Activated CD4-positive, alpha-beta T cell treated with anti-CD3 and anti-CD28 coated beads, Interleukin-2, amount 50 U/mL, for 4 hours (primary cell): ENCODE measurements at regions not wholly inside any gene's neighbourhood (a gene's known extent, or its start where the extent isn't known, plus 50 kb on each side); places are given as distances from the start of the nearest gene placed in this dataset.
"Not testable (repeated sequence)": the region's sequence is repeated elsewhere in the genome, so short reads cannot be mapped to it uniquely, and the experiment has no call there.

Source experiments
- DNase-seq, 2 experiments: peaks; one replicate each; pipeline ENCODE4 v3.0.0-alpha.2; 2020

DNA sequence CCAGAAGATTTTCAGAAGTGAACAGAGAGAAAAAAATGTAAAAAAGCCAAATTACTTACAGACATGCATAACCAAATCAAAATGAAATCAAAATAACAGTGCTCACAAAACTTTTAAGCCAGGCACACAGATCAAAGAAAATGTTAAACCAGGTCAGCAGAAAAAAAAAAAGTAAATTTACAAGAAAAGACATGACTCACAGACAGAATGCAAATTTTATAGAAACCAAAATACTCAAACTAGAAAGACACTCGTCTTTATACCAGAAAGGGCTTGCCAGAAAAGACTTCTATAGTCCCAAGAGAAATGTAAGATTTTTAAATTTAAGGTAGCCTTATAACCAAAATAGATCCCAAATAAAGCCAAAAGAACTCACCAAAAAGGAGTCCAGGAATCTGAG, 86.5 kb upstream of the COG2 start:
- DNase-seq = no peak

DNA sequence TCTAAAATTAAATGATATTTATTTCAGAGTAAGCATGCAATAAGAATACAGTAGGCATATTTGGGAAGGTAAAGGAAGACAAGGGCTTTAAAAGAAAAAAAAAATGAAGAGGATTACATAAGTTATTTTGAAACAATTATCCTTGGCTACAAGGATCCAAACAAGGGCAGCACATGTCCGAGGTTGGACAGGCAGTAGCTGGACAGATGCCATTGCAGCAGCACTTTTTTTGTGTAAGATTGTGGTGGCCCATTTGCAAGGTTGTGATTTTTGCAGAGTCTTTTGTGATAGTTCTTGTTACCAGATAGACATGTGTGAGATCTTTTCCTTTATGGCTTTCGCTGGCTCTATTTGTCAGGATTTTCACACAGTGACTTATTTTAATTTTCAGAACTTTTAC, 89.4 kb upstream of the COG2 start:
- no peak for DNase-seq

DNA sequence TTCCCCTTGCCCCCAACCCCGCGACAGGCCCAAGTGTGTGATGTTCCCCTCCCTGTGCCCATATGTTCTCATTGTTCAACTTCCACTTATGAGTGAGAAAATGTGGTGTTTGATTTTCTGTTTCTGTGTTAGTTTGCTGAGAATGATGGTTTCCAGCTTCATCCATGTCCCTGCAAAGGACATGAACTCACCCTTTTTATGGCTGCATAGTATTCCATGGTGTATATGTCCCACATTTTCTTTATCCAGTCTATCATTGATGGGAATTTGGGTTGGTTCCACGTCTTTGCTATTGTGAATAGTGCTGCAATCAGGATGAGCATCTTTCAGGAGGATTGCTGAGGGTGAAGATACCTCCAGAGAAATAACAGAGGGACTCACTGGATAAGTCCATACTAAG, 91.3 kb upstream of the COG2 start:
- DNase-seq = not testable (repeated sequence)

DNA sequence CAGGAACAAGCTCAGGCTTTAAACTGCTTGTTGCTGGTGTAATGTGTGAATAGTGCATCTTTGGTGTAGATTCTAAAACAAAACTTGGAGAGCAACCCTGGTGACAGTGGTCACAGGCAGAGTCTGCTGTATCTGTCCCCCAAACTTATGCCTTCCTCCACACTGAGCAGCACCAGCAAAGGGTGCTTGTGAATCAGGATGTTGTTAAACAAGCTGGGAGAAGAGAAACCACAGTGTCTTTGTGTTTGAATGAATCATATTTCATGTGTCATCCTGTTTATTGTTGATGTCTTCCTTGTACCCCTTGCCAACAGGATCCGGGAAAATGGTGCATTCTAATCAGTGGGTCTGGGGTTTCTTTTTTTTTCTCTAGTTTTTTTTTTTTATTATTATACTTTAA, 91.9 kb upstream of the COG2 start:
- no peak for DNase-seq

DNA sequence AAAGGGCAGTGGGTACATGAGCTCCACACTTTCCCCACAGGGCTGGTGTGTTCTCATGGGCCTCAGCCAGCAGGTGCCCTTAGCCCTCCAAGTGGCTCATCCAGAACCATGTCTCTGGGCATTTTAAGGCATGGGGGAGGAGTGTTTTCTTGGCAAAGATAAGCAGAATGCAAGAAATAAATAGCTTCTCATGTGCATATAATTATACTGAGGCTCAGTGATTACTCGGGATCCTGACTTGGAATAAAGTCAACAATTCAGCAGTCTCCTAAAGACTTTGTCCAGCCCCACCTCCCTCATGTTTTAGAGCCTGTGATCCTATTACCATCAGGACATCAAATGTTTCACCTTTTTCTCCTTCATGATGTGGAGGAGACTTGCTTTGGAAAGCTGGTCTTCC, 92.7 kb upstream of the COG2 start:
- DNase-seq = no peak

DNA sequence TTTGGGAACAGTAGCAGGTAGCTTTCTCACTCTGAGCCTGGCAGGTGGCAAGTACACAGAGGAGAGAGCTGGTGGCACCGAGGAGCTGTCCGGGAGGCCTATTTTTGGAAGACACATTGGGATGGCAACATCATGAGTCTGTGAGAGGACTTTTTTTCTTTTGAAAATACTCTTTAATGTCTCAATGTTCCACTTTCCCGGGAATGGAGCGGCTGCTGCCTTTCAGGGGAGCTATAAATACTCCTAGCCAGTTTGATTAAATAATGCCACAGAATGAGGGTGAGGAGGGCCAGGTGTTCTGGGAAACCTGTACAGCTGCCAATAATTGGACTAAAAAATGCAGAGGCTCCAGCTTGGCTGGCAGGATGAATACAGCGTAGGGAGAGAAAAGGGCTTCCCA, 93.3 kb upstream of the COG2 start:
- DNase-seq = no peak

DNA sequence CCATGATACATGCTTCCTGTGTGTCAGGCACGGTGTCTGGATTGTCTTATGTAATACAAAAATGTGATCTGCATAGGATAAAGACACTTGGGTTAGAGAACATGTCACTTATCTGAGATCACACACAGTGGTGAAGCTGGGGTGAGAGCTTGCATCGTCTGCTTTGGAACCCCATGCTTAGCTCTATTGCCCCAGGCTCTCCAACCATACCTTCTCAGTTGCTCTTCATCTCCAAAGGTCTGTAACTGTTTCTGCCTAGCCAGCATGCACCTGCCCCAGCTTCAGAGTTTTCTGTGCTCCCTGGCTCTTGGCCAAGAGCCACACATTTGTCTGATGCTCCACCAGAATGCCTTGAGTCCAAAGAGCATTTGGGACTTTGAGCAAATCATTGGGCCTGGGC, 93.9 kb upstream of the COG2 start:
- DNase-seq = no peak

DNA sequence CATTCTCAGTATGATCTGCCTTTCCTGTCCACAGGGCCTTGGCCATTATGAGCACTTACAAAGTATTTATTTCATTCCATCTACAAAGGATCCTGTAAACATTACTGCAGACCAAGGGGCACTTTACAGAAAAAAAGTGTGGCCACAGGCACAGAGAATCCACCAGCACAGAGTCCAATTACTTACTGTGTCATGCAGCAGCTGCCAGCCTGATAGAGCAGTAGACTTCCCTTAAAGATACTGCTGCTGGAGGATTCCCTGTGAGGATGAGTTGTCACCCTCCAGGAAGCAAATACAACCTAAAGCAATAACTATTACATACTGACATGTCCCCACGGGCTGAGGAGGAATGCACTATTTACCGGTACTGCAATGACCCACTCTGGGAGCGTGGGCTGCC, 97.1 kb upstream of the COG2 start:
- no peak for DNase-seq

DNA sequence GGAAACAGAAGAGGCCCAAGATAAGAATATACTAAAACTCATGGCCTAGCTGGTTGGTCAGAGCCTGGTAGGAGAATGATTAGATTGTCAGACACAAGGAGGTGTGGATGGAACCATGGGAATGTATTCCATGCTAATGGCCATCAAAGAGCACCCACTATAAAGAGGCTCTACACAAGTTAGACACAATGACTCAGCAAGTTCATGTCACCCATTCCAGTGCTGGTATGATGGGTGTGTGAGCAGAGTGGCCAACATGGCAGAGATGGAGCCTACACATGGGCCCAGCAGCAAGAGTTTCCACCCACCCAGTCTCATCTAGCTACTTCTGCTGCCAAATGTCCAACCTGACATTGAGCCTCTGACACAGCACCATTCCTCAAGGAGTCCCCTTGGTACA, 97.5 kb upstream of the COG2 start:
- DNase-seq = no peak

DNA sequence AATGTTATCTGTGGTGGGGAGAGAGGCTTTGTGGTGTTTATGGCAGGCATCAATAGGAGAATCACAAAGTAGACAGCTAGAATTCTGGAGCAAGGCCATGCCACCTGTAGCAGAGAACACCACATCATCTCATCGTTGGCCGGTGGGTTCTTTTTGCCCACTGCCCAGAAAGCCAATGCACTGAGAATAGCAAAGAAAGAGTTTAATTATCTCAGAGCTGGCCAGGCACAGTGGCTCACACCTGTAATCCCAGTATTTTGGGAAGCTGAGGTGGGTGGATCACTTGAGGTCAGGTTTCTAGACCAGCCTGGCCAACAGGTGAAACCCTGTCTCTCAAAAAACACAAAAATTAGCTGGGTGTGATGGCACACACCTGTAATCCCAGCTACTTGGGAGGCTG, 99.2 kb upstream of the COG2 start:
- no peak for DNase-seq

DNA sequence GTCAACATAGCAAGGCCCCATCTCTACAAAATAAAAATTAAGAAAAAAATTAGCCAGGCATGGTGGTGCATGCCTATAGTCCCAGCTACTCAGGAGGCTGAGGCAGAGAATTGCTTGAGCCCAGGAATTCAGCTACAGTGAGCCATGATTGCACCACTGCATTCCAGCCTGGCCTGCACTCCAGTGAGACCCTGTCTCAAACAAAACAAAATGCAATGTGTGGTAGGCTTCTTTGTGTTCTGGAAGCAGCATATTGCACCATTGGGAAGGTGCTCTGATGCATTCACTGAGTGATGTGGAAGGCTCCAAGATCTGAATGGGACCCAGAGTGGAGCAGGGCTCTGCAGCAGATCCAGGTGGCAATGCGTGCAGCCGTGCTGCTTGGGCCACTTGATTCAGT, 99.6 kb upstream of the COG2 start:
- no peak for DNase-seq

DNA sequence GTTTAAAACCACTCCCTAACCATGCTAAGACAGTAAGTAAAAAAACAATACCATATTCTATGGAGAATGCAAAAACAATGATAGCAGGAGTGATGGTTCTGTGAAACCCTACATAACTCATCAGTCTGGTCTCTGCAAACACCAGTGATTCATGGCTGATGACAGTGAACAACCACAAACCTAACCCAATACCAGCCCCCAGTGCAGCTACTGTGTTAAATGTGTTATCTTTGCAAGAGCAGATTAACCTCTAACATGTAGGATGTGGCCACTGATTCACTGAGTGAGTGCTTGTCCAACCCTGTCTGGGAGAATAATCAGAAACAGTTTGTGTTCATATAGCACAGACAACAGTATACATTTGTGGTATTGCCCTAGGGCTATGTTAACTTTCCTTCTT, 100.2 kb upstream of the COG2 start:
- DNase-seq = no peak

DNA sequence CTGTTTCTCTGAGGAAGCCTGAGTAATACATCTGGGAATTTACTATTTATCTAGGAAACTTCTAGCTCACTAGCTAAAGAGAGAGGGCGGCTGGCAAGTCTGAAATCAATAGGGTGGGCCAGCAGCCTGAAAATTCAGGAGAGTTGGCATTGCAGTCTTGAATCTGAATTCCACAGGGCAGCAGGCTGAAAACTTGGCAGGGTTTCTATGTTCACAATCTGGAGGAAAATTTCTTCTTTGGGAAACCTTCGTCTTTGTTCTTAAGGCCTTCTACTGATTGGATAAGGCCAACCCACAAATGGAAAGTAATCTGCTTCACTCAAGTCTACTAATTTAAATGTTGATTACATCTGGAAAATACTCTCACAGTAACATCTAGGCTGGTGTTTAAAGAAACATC, 101.0 kb upstream of the COG2 start:
- DNase-seq = no peak

DNA sequence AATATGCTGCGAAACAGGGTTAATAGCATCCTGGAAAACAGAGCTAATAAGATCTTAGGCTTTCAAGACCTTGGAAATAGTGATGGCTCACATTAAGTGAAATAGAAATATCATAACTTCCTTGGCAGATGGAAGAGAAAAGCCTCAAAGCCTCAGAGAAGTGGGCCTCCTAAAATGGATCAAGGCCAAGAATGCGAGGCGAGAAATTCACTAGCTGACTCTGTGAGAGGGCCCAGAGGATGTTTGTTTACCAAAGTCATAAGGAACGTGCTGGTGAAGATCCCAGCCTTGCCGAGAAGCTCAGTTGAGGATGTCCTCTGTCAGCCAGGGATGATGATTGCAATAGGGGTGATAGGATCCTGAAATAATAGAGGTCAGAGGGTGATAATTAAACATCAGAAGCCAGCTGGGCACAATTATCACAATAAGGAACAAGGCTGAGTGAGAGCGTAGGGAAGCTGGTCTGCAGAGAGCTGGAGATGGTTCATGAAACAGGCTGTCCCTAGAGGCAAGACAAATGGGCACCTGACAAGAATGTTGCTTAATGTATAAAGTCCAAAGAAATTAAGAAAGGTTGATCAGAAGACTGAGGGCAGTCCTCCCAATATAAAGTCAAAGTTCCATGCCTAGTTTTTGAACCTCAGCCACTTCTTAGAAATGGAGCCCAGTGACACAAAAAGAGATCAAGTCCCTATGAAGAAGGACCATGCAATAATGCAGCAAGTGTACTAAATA, 101.7 kb upstream of the COG2 start:
- no peak for DNase-seq

DNA sequence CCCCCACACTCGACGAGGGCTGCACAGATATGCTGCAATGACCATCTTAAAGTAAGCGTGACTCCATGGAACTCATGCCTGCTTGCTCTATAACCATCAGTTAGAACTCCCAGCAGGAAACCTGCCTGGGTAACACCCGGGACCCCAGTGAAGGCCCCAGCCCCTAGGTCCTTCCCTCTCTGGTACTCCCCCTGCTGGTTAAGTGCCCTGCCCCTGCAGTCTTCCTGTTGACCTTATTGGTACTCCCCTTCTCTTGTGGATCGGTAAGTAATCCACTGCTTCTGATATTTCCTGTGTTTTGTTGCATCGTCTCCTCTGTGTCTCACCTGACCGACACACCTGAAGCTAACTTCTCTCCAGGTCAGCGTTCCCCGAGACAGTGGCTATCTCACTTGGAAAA, 104.8 kb upstream of the COG2 start:
- DNase-seq = no peak

DNA sequence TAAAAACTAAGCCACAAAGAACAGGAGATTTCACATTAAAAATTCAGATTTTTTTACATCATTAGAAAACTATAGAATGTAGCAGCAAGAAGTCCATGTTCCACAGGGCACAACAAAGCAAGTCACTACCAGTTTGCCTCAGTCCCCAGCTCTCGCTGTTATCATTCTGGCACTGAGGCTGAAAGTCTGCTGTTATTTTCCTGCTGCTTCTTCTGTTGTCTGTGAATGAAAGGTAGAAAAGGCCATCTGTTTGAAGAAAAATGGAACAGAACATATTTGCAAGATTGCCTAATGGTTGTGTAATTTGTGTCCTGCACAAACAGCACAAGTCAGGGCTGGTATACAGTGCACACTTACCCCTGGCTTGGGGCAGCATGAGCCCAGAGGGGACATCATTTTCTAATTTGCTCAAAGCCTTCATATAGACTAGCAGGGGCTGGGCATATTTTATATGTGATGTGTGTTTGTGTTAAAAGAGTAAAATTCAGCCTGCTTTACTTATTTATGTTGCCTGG, 105.6 kb upstream of the COG2 start:
- no peak for DNase-seq

DNA sequence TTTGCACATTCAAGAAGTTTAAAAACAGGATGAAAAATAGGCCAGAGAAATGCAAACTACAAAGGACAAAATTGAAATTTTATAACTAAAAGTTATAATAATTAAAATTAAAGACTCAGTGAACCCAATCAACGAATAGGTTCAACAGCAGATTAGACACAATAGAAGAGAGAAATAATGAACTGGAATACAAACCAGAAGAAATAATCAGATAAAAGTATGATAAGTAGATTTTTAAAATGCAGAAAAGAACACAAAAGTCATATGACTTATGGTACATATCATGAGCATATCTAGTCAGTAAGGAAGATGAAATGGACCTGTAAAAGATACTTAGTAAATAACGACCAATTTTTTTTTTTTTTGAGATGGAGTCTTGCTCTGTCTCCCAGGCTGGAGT, 108.1 kb upstream of the COG2 start:
- no peak for DNase-seq

DNA sequence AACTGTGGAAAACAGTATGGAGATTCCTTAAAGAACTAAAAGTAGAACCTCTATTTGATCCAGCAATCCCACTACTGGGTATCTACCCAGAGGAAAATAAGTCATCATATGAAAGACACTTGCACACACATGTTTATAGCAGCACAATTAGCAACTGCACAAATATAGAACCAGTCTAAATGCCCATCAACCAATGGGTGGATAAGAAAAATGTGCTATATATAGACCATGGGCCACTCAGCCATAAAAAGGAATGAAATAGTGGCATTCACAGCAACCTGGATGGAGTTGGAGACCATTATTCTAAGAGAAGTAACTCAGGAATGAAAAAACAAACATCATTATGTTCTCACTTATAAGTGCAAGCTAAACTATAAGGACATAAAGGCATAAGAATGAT, 105.0 kb upstream of the PGBD5 start:
- no peak for DNase-seq

DNA sequence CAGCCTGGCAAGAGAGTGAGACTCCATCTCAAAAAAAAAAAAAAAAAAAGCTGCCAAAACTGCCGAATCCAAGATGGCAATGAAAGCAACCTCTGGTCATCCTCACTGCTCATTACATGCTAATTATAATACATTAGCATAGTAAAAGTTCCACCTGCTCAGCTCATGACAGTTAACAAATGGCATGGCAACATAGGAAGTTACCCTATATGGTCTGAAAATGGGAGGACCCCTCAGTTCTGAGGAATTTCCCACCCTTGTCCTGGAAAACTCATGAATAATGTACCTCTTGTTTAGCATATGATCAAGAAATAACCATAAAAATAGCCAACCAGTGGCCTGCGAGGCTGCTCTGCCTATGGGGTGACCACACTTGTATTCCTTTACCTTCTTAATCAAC, 93.1 kb upstream of the PGBD5 start:
- DNase-seq = no peak

DNA sequence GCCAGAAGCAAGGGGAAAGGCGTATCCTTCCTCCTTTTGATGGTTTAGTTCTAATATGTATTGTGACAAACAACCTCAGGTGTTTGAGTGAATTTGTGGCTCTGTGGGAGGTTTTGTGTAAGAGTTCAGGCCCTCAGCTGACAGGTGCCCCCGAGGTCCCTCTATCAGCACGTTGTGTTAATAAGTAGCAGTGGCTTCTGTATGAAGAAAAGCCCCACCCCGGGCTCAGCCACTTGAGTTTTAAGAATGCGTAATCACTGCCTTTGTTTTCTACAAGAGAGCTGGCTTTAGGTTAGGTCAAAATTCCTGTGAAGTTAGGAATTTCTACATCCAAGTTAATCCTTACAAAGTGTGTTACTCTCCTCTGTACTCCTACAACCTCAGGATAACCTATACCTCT, 92.4 kb upstream of the PGBD5 start:
- DNase-seq = no peak

DNA sequence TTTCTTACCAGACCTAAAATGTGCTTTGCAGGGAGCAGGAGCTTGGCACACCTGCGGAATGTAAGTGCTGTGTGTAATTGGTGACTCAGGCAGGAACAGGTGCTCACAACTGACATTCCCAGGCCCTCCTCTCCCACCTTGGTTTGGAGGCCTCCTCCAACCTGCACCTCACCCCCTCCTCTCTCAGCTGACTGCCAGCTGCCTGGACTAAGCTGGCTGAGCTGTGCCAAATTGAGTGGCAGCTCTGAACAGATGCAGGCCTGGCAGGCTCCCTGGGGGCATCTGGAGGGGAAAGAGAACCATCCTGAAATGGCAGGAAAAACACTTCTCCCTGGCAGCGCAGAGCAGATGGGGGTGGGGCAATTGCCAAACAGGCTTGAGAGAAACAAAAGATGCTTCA, 91.7 kb upstream of the PGBD5 start:
- no peak for DNase-seq

DNA sequence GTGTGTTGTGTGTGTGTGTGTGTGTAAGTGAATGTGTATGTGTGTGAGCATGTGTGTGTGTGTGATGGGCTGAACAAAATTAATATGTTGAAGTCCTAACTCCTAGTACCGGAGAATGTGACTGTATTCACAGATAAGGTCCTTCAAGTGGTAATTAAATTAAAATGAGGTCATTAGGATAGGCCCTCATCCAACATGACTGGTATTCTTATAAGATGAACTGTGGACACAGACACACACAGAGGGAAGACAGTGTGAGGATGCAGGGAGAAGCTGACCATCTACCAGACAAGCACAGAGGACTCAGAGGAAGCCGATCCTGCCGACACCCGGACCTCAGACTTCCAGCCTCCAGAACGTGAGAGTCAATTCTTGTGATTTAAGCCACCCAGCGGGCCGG, 91.2 kb upstream of the PGBD5 start:
- DNase-seq = no peak

DNA sequence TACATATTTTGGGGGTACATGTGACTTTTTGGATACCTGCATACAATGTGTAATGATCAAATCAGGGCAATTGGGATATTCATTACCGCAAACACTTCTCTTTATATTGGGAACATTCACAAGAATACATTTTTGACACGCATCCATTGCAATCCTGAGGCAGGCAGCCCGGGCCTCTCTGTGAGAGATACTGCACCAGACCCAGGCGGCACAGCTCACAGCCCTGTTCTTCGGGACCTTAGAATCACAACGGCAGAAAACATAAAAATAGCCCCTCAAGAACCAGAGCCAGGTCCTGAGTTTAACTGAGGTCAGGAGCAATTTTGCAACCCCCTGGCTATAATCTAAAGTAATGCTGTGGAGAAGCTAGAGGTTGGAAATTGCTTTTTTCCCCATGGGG, 90.8 kb upstream of the PGBD5 start:
- DNase-seq = no peak

DNA sequence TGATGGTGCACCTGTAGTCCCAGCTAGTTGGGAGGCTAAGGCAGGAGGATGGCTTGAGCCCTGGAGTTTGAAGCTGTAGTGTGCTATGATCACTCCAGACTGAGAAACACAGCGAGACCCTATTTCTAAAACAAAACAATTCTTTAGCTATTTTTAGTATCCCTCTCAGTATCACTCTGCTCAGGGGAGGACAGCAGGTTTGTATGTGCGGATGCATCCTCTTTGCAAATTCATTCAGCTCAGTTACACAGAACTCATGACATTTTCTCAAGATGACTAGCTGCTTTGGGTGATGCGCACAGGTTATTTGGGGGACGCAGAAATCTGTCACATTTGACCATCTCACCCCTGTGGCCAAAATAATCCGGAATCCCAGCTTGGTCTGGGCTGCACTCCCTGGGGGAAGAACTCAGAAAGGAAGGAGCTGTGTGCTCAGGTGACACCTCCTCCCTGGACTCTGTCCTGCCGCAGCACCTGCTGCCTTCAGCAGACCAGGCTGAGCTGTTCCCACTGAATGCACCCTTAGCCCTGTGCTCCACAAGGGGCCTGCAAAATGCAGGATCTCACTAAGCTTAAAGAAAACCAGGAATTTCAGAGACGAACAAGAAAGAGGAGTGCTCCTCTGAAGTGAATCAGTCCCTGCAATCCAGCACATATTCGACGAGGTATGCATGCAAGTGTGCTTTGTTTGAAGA, 89.5 kb upstream of the PGBD5 start:
- DNase-seq = no peak

DNA sequence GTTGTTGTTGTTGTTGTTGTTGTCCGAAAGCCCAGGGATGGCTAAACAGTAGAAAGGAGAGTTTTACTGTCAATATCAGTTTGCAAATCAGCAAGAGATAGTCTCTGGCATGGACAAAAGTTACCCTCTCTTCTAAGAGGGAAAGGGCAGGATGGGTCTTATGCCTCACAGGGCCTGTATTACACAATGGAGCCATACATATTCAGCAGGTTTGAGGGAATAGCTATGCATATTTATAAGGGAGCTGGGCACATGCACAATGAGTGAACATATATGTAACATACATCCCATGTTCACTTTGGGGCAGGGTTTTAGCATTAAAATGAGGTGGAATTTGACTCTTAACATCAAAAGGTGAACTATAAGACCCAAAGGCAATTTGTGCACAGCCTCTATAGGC, 84.4 kb upstream of the PGBD5 start:
- DNase-seq = no peak
